ENCODE measurements at regions not wholly inside any gene's neighbourhood (a gene's known extent, or its start where the extent isn't known, plus 50 kb on each side); places are given as distances from the start of the nearest gene placed in this dataset.
"Not testable (repeated sequence)": the region's sequence is repeated elsewhere in the genome, so short reads cannot be mapped to it uniquely, and the experiment has no call there.

DNA sequence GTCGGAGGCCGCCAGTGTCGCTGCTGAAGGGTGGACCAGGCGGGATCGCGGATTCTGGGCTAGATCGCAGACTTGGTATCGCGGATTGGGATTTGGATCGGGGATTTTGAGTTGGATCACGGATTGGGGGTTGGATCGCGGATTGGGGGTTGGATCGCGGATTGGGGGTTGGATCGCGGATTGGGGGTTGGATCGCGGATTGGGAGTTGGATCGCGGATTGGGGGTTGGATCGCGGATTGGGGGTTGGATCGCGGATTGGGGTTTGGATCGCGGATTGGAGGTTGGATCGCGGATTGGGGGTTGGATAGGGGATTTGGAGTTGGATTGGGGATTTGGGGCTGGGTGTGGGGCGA lies 93.1 kb upstream of the THOC3 start:
- not testable (repeated sequence) for DNase-seq

- DNase-seq: not testable (repeated sequence)
Observed at GRCh38 chr5:176061660-176062059, 93.5 kb upstream of the THOC3 start.

GRCh38 chr5:176066262-176066945 lies 98.3 kb upstream of the THOC3 start:
- DNase-seq: not testable (repeated sequence)

DNA sequence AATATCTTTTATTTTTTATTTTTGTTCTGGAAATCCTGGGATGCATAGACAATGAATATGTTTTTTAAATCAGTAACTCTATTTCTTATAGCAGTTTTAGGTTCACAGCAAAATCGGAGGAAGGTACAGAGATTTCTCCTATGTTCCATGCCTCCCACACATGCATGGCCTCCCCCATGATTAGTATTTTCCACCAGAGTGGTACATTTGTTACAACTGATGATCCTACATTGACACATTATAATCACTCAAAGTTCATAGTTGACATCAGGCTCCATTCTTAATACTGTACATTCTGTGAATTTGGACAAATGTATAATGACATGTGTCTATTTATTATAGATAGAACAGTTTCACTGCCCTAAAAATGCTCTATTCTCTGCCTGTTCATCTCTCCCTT lies 99.0 kb upstream of the THOC3 start:
- not testable (repeated sequence) for DNase-seq

- not testable (repeated sequence) for DNase-seq
Observed at GRCh38 chr5:176067948-176068347, 99.8 kb upstream of the THOC3 start.

DNA sequence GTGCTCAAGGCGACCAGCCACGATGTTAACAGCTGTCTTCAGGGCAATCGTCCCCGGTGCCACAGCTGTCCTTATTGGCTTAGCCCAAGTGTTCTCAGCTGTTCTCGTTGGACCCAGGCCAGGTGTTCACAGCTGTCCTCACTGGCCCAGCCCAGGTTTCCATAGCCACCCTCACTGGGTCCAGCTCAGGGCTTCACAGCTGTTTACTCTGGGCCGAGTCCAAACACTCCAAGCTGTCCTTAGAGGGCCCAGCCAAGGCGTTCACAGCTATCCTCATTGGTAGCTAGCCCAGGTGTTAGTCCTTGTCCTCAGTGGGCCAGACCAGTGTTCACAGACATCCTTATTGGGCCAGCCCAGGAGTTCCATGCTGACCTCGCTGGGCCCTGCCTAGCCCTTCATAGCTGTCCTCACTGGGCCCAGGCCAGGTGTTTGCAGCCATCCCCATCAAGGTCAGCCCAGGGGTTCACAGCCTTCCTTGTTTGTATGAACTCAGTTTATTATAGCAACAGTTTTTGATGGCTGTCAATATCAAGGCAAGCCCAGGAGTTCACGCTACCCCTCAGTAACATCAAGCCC lies 106.0 kb upstream of the THOC3 start:
- not testable (repeated sequence) for DNase-seq

- not testable (repeated sequence) for DNase-seq
Observed at GRCh38 chr5:176083717-176084116, 115.6 kb upstream of the THOC3 start.

- not testable (repeated sequence) for DNase-seq
Observed at GRCh38 chr5:176103083-176103482, 135.0 kb upstream of the THOC3 start.

DNA sequence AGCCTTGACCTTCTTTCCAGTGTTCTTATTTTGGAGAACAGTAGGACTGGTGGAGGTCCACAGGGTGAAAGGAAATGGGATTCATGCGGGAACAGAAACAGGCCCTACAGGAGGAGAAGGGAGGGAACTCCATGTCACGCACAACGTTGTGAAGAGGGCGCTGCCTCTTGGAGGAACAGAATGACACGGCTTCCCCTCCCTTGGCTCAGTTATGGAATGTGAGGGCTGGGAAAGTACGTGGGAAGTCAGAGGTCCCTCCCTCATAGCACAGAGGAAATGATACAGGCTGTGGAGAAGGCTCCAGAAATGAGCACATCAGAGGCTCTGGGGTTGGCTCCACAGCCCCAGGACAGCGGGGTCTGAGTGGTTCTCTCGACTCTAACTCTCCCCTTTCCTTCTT lies 125.3 kb upstream of the SIMC1 start:
- not testable (repeated sequence) for DNase-seq

DNA sequence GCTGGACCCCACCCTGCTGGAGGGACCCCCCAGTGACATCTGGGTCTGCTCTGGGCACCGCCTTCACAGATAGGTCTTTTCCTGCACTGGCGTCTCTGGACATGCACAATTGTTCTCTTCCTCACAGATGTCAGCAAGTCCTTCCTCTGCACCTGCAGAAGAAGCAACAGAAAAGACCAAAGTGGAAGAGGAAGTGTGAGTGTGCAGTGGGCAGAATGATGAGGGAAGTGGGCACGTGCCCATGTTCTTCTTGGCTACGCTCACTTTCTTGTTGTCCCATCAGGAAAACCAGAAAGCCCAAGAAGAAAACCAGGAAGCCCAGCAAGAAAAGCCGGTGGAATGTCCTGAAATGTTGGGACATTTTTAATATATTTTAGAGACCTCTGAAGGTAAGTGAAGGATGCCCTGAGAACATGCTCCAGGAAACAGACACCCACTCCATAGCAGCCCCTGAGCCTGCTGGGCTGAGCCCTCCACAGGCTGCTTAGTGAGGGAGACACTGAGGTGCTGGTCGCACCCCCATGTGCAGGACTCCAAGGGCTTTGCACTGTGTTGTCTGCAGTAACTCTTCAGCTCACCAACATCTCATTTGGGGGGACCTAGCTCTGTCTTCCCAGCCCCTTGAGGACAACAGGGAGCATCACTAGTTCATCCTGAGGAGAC lies 124.4 kb upstream of the SIMC1 start:
- DNase-seq: not testable (repeated sequence)

GRCh38 chr5:176114825-176115224 lies 123.4 kb upstream of the SIMC1 start:
- not testable (repeated sequence) for DNase-seq

GRCh38 chr5:176117699-176118238 lies 120.5 kb upstream of the SIMC1 start:
- DNase-seq: not testable (repeated sequence)

- DNase-seq: not testable (repeated sequence)
Observed at GRCh38 chr5:176122361-176122760, 115.9 kb upstream of the SIMC1 start.

GRCh38 chr5:176124120-176124519 lies 114.1 kb upstream of the SIMC1 start:
- DNase-seq: not testable (repeated sequence)

DNA sequence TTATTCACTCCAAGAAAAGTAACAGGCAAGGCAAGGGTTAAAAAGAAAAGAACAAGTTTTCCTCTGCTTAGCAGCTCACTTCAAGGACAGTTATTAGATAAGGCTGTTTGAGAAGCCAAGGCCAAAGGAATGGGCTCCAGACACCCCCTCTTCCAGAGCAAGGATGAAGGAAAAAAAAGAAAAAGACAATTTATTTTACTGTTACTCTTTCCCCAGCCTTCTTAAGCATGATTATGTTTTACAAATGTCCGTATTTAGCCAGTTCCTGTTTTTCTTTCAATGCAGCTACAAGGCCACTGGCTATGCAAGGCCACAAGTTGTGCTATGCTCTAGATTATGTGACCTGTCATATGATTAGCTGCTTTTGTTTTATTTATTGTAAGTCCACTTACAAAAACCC lies 106.5 kb upstream of the SIMC1 start:
- DNase-seq: no peak

- DNase-seq: no peak
Observed at GRCh38 chr5:176132471-176133288, 105.5 kb upstream of the SIMC1 start.

- DNase-seq: no peak
Observed at GRCh38 chr5:176133289-176133870, 104.8 kb upstream of the SIMC1 start.

DNA sequence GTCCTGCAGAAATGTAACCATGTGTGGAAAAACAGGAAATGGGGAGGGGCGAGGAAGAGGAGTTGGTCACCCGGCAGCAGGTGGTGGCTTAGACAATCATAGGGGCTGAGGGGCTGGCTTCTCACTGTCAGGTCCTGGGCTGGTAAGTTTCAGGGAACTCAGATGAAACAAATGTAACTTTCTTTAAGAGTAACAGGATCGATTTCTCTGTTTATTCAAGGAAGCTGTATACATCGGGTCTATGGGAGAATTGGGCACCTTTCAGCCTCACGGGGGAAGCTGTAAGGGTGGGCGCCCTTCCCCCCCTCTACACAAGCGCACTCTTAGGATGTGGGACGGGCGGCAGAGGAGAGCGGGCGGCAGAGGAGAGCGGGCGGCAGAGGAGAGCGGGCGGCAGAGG lies 104.3 kb upstream of the SIMC1 start:
- DNase-seq: no peak

DNA sequence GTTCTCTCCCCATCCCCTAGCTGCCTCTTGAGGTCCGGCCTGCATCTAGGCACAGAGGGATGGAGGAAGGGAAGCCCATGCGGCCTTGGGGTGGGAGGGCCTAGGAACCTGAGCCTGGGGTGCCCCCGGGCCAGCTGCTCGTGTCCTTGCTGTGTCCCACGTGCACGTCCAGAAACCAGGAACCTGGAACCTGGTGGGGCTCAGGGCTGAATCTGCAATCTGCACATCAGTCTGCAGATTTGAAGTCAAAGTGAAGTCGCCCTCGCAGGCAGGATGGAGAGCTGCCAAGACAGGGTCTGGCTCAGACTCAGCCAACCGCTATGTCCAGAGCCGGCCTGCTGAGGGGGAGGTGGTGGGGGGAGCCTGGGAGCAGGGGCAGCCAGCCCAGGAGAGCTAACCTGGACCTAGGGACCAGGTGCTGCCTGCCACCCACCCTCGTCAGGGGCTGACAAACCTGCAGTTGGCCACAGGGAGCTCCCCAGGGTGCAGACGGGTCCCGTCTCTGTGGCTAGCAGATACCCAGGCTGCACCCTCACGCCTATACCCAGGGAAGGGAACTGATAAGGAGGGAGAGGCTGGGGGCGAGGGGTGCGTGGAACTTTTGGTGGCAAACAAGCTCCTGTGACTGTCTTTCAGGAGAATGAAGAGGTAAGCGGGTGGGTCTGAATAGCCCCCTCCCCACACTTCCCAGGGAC lies 103.5 kb upstream of the SIMC1 start:
- no peak for DNase-seq

- not testable (repeated sequence) for DNase-seq
Observed at GRCh38 chr5:176140138-176140537, 98.1 kb upstream of the SIMC1 start.

GRCh38 chr5:176144508-176144907 lies 93.7 kb upstream of the SIMC1 start:
- DNase-seq: no peak

DNA sequence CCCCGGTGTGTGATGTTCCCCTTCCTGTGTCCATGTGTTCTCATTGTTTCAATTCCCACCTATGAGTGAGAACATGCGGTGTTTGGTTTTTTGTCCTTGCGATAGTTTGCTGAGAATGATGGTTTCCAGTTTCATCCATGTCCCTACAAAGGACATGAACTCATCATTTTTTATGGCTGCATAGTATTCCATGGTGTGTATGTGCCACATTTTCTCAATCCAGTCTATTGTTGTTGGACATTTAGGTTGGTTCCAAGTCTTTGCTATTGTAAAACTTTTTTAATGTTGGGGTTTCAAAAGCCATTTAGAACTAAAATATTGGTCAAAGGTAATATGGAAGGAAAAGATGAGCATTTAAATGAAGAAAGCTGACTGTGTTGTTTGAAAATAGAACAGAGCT lies 88.3 kb upstream of the SIMC1 start:
- not testable (repeated sequence) for DNase-seq
